Stomach (tissue), 8 donors: ENCODE measurements at regions not wholly inside any gene's neighbourhood (a gene's known extent, or its start where the extent isn't known, plus 50 kb on each side); places are given as distances from the start of the nearest gene placed in this dataset.
"Not testable (repeated sequence)": the region's sequence is repeated elsewhere in the genome, so short reads cannot be mapped to it uniquely, and the experiment has no call there.

Experiments used
- DNase-seq, 2 donors: peaks; one replicate each; pipeline versions ENCODE4 v3.0.0 to v3.0.0-alpha.2; 2013 to 2019
- H3K27ac ChIP-seq, 5 donors: fragments of 200-600 bp in 4 of 5; sonication (generic) in 4 of 5; one replicate each; pipeline ENCODE4 v1.5.1; 2013 to 2019; ENCODE audit warnings: mild to moderate bottlenecking in 1 of 5, moderate library complexity in 1 of 5
- H3K27me3 ChIP-seq, 3 donors: fragments of 200-600 bp; sonication (generic); one replicate each; pipeline ENCODE4 v1.5.1; 2017 to 2019; ENCODE audit warnings: mixed run types in 1 of 3
- H3K36me3 ChIP-seq, 4 donors: fragments of 200-600 bp; sonication (generic); 1 replicate in 3 of 4; 2 replicates in 1 of 4; pipeline ENCODE4 v1.5.1; 2016 to 2019
- H3K4me1 ChIP-seq, 4 donors: fragments of 200-600 bp; sonication (generic); one replicate each; pipeline ENCODE4 v1.5.1; 2016 to 2019
- H3K4me3 ChIP-seq, 4 donors: fragments of 200-600 bp; sonication (generic) in 3 of 4; one replicate each; pipeline ENCODE4 v1.5.1; 2016 to 2019; ENCODE audit warnings: mild to moderate bottlenecking in 1 of 4
- H3K9me3 ChIP-seq, 4 donors: fragments of 200-600 bp; sonication (generic); one replicate each; pipeline ENCODE4 v1.5.1; 2016 to 2019
- CTCF ChIP-seq, 7 experiments: fragments of 450-650 bp in 4 of 7; fragments of 200-600 bp in 3 of 7; sonication (generic) in 3 of 7; IDR thresholded peaks; one replicate each; pipeline ENCODE4 v1.5.1; 2016 to 2019; ENCODE audit warnings: antibody characterized with exemption in 7 of 7, control low read depth in 2 of 7, mild to moderate bottlenecking in 1 of 7
- EP300 ChIP-seq: sonication (generic); formaldehyde crosslinking; IDR thresholded peaks from one replicate; pipeline ENCODE4 v1.6.1; 2017; ENCODE audit warnings: antibody characterized with exemption
- POLR2A ChIP-seq, 4 donors: fragments of 450-650 bp; IDR thresholded peaks; one replicate each; pipeline ENCODE4 v1.6.1; 2016; ENCODE audit warnings: antibody characterized with exemption in 4 of 4, control low read depth in 2 of 4, mild to moderate bottlenecking in 1 of 4, moderate library complexity in 1 of 4
- POLR2AphosphoS5 ChIP-seq, 3 donors: sonication (generic); formaldehyde crosslinking; IDR thresholded peaks; one replicate each; pipeline ENCODE4 v1.6.1; 2016; ENCODE audit warnings: antibody characterized with exemption in 3 of 3
- WGBS, 5 donors: extraction: QIAGEN DNeasy Blood & Tissue Kit in 3 of 5; methylation state at CpG; one replicate each; pipeline versions ENCODE4 v1.1.5 to v1.1.7; 2013 to 2018; 5-methylcytosine and 5-hydroxymethylcytosine counted together
- intact Hi-C: fragments of 100-400 bp; cut with DNase I; formaldehyde crosslinking; loops from one replicate; pipeline ENCODE4 v1.15.1; 2023; ENCODE audit warnings: low total_unique reads
- donor health status: healthy with polysubstance abuse.
- donor health status: Bipolar disorder and iron deficiency.
- donor health status: healthy.

GRCh38 chr5:126139086-126139485 lies 284.1 kb upstream of the GRAMD2B start:
- Histone ChIP-seq H3K27me3 (no peaks in the 10 kb centered on the region), H3K27ac (no peak overlapping the region), H3K4me1 (peaks cover 0 to 6% (median 0%) of the 10 kb centered on the region in 4 donors), H3K4me3 (no peak overlapping the region), H3K9me3 (no peaks in the 10 kb centered on the region), H3K36me3 (no peaks in the 10 kb centered on the region)
- no peak for TF ChIP-seq POLR2A (IDR thresholded peaks at IDR 0.05)
- TF ChIP-seq EP300: no peak
- TF ChIP-seq CTCF (IDR thresholded peaks at IDR 0.05): no peak
- no peak for TF ChIP-seq POLR2AphosphoS5 (IDR thresholded peaks at IDR 0.05)
- 64 to 81% (median 70%) methylated on average over 2 of the region's 2 CpGs for WGBS, 5 donors
- intact Hi-C loops: no loop called here
- no peak for DNase-seq

GRCh38 chr5:126139773-126140172 lies 283.4 kb upstream of the GRAMD2B start:
- Histone ChIP-seq H3K4me1 (peaks cover 0 to 6% (median 0%) of the 10 kb centered on the region in 4 donors), H3K4me3 (no peak overlapping the region), H3K27me3 (no peaks in the 10 kb centered on the region), H3K27ac (no peak overlapping the region), H3K36me3 (no peaks in the 10 kb centered on the region), H3K9me3 (no peaks in the 10 kb centered on the region)
- intact Hi-C loops: no loop called here
- DNase-seq: peak in 1 of 2 donors; percentile 14
- 49 to 63% (median 53%) methylated on average over 5 of the region's 5 CpGs for WGBS, 5 donors
- TF ChIP-seq POLR2AphosphoS5 (IDR thresholded peaks at IDR 0.05) (no peak), POLR2A (IDR thresholded peaks at IDR 0.05) (no peak), EP300 (no peak), CTCF (IDR thresholded peaks at IDR 0.05) (no peak)

- peaks cover 0 to 5% (median 0%) of the 10 kb centered on the region in 4 donors for H3K4me1 ChIP-seq
- DNase-seq: no peak
- H3K4me3 ChIP-seq: no peak overlapping the region
Observed at GRCh38 chr5:126143622-126144021, 279.6 kb upstream of the GRAMD2B start.

GRCh38 chr5:126150319-126150718 lies 272.9 kb upstream of the GRAMD2B start:
- intact Hi-C loops: not testable (repeated sequence)

More at GRCh38 chr5:126143622-126144021, 279.6 kb upstream of the GRAMD2B start:
- Histone ChIP-seq H3K27ac (no peak overlapping the region), H3K36me3 (no peaks in the 10 kb centered on the region), H3K9me3 (no peaks in the 10 kb centered on the region), H3K27me3 (no peaks in the 10 kb centered on the region)
- TF ChIP-seq EP300 (no peak), POLR2A (IDR thresholded peaks at IDR 0.05) (no peak), POLR2AphosphoS5 (IDR thresholded peaks at IDR 0.05) (no peak), CTCF (IDR thresholded peaks at IDR 0.05) (no peak)
- intact Hi-C loops: no loop called here
- 55 to 76% (median 75%) methylated on average over 2 of the region's 2 CpGs for WGBS, 5 donors

GRCh38 chr5:126155298-126155697 lies 267.9 kb upstream of the GRAMD2B start:
- H3K36me3 ChIP-seq, H3K27ac ChIP-seq, intact Hi-C loops, DNase-seq, H3K27me3 ChIP-seq, H3K4me3 ChIP-seq, H3K4me1 ChIP-seq: not testable (repeated sequence)
- 89 to 96% (median 94%) methylated on average over 11 to 12 of the region's 12 CpGs for whole genome bisulfite sequencing, 5 donors
- H3K9me3 ChIP-seq: peaks cover 0 to 29% (median 20%) of the 10 kb centered on the region in 4 donors

More at GRCh38 chr5:126150319-126150718, 272.9 kb upstream of the GRAMD2B start:
- H3K36me3 ChIP-seq, H3K27ac ChIP-seq, DNase-seq, H3K27me3 ChIP-seq, H3K9me3 ChIP-seq, H3K4me3 ChIP-seq, H3K4me1 ChIP-seq: not testable (repeated sequence)
- WGBS, 5 donors: 85 to 97% (median 88%) methylated on average over 2 to 3 of the region's 3 CpGs
